ENCODE measurements at regions not wholly inside any gene's neighbourhood (a gene's known extent, or its start where the extent isn't known, plus 50 kb on each side); places are given as distances from the start of the nearest gene placed in this dataset.
"Not testable (repeated sequence)": the region's sequence is repeated elsewhere in the genome, so short reads cannot be mapped to it uniquely, and the experiment has no call there.

DNA sequence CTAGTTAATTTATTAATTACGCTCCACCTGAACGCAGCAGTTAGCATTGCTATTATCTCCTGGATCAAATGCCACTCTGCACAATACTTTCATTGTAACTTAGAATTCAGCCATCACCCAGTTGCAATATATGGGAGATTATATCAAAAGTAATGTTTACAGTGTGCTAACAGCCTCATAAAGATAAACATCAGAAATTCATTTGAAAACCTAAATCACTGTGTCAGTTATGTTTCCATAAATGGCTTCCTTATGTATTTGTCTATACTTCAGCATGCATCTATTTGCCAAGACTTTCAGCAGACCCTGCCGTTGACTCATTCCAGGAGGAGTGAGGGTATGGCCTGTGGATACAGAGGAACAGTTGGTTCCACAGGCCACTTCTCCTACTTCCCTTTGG, 300.1 kb downstream of the TFAP2B start:
- TF ChIP-seq, protein P1, sequence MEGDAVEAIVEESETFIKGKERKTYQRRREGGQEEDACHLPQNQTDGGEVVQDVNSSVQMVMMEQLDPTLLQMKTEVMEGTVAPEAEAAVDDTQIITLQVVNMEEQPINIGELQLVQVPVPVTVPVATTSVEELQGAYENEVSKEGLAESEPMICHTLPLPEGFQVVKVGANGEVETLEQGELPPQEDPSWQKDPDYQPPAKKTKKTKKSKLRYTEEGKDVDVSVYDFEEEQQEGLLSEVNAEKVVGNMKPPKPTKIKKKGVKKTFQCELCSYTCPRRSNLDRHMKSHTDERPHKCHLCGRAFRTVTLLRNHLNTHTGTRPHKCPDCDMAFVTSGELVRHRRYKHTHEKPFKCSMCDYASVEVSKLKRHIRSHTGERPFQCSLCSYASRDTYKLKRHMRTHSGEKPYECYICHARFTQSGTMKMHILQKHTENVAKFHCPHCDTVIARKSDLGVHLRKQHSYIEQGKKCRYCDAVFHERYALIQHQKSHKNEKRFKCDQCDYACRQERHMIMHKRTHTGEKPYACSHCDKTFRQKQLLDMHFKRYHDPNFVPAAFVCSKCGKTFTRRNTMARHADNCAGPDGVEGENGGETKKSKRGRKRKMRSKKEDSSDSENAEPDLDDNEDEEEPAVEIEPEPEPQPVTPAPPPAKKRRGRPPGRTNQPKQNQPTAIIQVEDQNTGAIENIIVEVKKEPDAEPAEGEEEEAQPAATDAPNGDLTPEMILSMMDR (IDR thresholded peaks at IDR 0.05; ENCODE audit: insufficient read depth, low read length, poor library complexity, severe bottlenecking) = no peak
- H3K27me3 ChIP-seq (ENCODE audit: control insufficient read depth, insufficient read depth, low read length) = no peaks in the 10 kb centered on the region
- no peak for DNase-seq (ENCODE audit: low read depth)
- no peaks in the 10 kb centered on the region for H3K36me3 ChIP-seq (ENCODE audit: control insufficient read depth, insufficient read depth, low read length)
- no peak overlapping the region for H3K4me3 ChIP-seq (ENCODE audit: low read depth, low read length)

DNA sequence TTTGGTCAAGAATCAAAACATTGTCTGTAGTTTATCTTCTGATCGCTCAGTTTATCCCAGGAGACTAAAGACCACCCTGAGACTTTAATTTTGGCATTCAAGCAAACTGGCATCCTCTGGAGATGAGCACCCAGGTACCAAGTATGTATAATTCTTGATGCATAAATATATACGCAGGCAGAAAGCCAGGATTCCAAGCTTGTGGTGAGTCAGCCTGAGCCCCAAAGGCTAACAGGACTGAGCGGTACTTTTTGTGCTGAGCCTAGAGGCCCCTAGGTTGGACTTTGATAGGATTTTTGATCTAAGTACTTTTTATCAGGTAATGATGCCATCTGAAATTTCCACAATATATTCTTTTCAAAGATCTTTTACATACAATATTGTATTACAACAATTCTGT, 301.3 kb downstream of the TFAP2B start:
- DNase-seq (ENCODE audit: low read depth) = no peak
- TF ChIP-seq, protein P1 (IDR thresholded peaks at IDR 0.05; ENCODE audit: insufficient read depth, low read length, poor library complexity, severe bottlenecking) = no peak

DNA sequence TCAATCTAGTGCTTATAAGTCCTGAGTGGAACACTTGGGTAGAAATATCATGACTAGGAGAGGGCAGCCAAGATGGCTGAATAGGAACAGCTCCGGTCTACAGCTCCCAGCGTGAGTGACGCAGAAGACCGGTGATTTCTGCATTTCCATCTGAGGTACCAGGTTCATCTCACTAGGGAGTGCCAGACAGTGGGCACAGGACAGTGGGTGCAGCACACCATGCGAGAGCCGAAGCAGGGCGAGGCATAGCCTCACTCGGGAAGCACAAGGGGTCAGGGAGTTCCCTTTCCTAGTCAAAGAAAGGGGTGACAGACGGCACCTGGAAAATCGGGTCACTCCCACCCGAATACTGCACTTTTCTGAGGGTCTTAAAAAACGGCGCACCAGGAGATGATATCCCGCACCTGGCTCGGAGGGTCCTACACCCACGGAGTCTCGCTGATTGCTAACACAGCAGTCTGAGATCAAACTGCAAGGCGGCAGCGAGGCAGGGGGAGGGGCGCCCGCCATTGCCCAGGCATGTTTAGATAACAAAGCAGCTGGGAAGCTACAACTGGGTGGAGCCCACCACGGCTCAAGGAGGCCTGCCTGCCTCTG, 302.8 kb downstream of the TFAP2B start:
- DNase-seq (ENCODE audit: low read depth) = not testable (repeated sequence)

More for the DNA sequence above, 301.3 kb downstream of the TFAP2B start:
- H3K27me3 ChIP-seq (ENCODE audit: control insufficient read depth, insufficient read depth, low read length) = no peaks in the 10 kb centered on the region
- no peak overlapping the region for H3K4me3 ChIP-seq (ENCODE audit: low read depth, low read length)
- no peaks in the 10 kb centered on the region for H3K36me3 ChIP-seq (ENCODE audit: control insufficient read depth, insufficient read depth, low read length)

DNA sequence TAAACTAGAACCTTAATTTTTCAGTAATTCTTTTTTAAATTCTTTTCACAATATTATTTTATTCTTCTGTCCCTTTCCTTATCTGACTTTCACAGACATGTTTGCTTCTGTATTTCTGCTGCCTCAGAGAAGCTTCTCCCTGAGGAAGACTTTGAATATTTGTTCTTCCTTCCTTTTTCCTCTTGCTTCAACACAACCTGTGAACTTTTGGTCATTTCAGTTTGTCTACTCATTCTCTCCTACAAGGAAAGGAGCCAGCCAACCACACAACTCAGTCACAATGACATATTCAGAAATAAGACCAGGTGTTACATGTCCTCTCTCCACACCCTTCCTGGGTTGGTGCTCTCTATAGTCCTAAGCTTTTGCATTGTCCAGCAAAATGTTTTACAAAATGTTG, 310.4 kb downstream of the TFAP2B start:
- Histone ChIP-seq H3K4me3 (ENCODE audit: low read depth, low read length) (no peak overlapping the region), H3K27me3 (ENCODE audit: control insufficient read depth, insufficient read depth, low read length) (no peaks in the 10 kb centered on the region), H3K36me3 (ENCODE audit: control insufficient read depth, insufficient read depth, low read length) (no peaks in the 10 kb centered on the region)
- TF ChIP-seq, protein P1 (IDR thresholded peaks at IDR 0.05; ENCODE audit: insufficient read depth, low read length, poor library complexity, severe bottlenecking) = no peak
- DNase-seq (ENCODE audit: low read depth) = no peak

More for the DNA sequence above, 302.8 kb downstream of the TFAP2B start:
- H3K27me3 ChIP-seq (ENCODE audit: control insufficient read depth, insufficient read depth, low read length); H3K4me3 ChIP-seq (ENCODE audit: low read depth, low read length); H3K36me3 ChIP-seq (ENCODE audit: control insufficient read depth, insufficient read depth, low read length): not testable (repeated sequence)

DNA sequence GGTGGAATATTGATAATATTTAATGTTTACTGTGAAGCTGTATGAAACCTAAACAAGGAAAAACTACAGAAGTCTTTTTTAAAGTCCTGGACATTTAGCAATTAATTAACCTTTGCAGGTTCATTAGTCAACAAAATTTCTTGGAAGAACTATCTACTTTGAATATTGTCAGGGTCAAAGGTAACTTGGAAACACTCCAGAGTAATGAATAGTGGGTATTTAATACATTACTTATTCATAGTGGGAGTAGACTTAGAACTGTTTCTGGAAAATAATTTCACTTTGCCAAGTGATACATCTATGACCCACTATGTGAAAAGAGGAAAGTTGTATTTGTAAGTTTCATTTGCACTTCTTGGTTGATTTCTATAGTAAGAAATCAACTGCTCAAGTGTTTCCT, 319.1 kb downstream of the TFAP2B start:
- Histone ChIP-seq H3K4me3 (ENCODE audit: low read depth, low read length) (no peak overlapping the region), H3K36me3 (ENCODE audit: control insufficient read depth, insufficient read depth, low read length) (no peaks in the 10 kb centered on the region), H3K27me3 (ENCODE audit: control insufficient read depth, insufficient read depth, low read length) (no peaks in the 10 kb centered on the region)
- no peak for DNase-seq (ENCODE audit: low read depth)
- TF ChIP-seq, protein P1 (IDR thresholded peaks at IDR 0.05; ENCODE audit: insufficient read depth, low read length, poor library complexity, severe bottlenecking) = no peak

DNA sequence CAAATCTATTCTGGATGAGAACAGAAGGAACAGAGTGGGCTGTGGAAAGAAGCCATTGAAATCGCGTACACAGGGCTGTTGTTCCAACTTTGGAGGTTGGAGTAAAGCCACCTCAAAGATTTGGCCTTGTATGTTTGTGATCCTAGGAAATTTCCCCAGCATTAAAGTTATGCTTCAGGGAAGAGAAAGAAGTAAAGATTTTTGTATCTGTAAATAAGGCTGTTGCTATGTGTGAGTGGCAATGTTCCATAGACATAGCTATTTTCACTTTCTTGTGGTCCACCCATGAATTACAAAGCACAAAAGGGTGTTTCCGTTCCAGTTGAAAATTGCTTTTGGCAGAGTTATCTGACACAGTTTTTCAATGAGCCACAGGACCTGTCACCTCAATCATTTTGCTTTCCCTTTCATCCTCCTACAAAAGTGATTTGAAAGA, 321.3 kb downstream of the TFAP2B start:
- no peaks in the 10 kb centered on the region for H3K36me3 ChIP-seq (ENCODE audit: control insufficient read depth, insufficient read depth, low read length)
- H3K4me3 ChIP-seq (ENCODE audit: low read depth, low read length) = no peak overlapping the region
- TF ChIP-seq, protein P1 (IDR thresholded peaks at IDR 0.05; ENCODE audit: insufficient read depth, low read length, poor library complexity, severe bottlenecking) = no peak
- no peak for DNase-seq (ENCODE audit: low read depth)
- H3K27me3 ChIP-seq (ENCODE audit: control insufficient read depth, insufficient read depth, low read length) = no peaks in the 10 kb centered on the region
